ENCODE measurements at regions not wholly inside any gene's neighbourhood (a gene's known extent, or its start where the extent isn't known, plus 50 kb on each side); places are given as distances from the start of the nearest gene placed in this dataset.

DNA sequence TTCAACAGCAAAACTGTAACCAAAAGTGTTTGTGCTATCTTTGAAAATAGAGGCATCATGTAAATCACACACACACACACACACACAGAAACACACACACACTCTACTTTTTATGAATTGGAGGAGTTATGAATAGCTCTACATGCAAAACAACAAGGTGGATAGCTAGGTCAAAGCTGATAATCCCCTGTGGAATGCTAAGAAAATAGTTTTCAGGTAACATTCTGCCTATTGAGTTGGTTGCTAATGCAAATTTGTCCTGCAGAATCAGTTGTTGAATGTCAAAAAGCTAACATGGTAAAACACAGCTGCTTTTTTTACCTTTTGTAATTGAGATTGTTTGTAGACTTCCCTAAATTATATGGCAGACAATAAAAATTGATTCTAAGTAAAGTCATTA lies 1658.4 kb upstream of the RAG2 start:
- Mint-ChIP-seq H3K27me3 (no peaks in the 10 kb centered on the region), H3K9me3 (peaks cover 13% of the 10 kb centered on the region), H3K36me3 (ENCODE audit: low read depth) (no peaks in the 10 kb centered on the region), H3K4me3 (no peak overlapping the region), H3K27ac (no peak overlapping the region), H3K4me1 (ENCODE audit: low read depth) (no peaks in the 10 kb centered on the region)
- no peak for DNase-seq

DNA sequence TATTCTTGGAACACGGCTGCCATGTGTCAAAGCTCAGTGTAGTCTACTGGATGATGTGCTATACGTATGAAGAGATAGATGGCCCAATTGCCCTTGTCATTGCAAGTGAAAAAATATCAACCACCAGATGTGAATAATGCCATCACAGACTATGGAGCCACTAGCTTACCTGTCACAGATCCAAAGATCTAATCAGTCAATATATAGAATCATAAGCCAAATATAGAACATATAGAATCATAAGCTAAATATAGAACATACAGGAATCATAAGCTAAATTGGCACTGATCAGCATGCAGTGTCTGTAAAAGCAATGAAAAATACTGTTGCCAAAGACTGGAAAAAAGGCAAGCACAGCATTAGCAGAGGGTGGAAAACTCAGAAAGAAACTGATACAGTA lies 1656.9 kb upstream of the RAG2 start:
- Mint-ChIP-seq H3K27me3 (no peaks in the 10 kb centered on the region), H3K4me3 (no peak overlapping the region), H3K9me3 (peaks cover 13% of the 10 kb centered on the region), H3K4me1 (ENCODE audit: low read depth) (no peaks in the 10 kb centered on the region), H3K27ac (no peak overlapping the region), H3K36me3 (ENCODE audit: low read depth) (no peaks in the 10 kb centered on the region)
- DNase-seq: no peak

DNA sequence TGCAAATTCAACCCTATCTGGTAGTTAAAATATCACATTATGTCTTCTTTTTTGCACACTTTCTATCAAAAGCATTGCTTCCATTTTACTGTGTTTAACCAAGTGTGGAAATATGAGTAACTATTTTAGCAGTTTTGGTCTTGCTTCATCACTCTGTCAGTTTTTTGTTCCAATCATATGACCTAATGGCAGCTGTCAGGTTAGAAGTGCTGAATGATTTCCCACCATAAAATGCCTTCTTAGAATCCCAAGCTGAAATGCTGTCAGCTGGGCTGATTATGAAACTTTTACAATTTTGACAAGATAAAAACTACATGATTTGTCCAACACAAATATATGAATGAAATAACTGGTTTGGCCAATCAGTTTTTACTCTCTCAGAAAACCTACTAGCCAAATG lies 1654.6 kb upstream of the RAG2 start:
- no peak overlapping the region for H3K27ac Mint-ChIP-seq
- peaks cover 15% of the 10 kb centered on the region for H3K9me3 Mint-ChIP-seq
- no peak for DNase-seq
- H3K4me3 Mint-ChIP-seq: no peak overlapping the region
- H3K4me1 Mint-ChIP-seq (ENCODE audit: low read depth): no peaks in the 10 kb centered on the region
- H3K27me3 Mint-ChIP-seq: no peaks in the 10 kb centered on the region
- no peaks in the 10 kb centered on the region for H3K36me3 Mint-ChIP-seq (ENCODE audit: low read depth)

DNA sequence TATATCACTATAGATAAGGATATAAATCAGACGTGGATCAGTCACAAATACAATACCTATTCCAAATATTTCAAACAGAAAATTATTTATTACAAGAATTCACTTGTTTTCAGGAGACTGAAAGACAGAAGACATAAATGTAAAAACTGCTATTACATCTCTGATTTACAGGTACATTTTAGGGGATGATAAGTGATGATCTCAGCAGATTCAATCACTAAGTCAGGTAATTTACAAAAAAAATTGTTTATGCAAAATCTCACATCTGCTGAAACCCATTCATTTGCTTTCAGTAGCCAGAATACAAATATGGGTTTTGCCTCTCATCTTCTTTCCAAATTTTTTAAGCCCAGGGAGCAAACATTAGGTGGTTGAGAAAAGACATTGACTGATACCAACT lies 1648.4 kb upstream of the RAG2 start:
- no peaks in the 10 kb centered on the region for H3K27me3 Mint-ChIP-seq
- DNase-seq: no peak
- no peak overlapping the region for H3K4me3 Mint-ChIP-seq
- no peak overlapping the region for H3K27ac Mint-ChIP-seq
- H3K4me1 Mint-ChIP-seq (ENCODE audit: low read depth): no peaks in the 10 kb centered on the region
- no peaks in the 10 kb centered on the region for H3K36me3 Mint-ChIP-seq (ENCODE audit: low read depth)
- peaks cover 19% of the 10 kb centered on the region for H3K9me3 Mint-ChIP-seq

DNA sequence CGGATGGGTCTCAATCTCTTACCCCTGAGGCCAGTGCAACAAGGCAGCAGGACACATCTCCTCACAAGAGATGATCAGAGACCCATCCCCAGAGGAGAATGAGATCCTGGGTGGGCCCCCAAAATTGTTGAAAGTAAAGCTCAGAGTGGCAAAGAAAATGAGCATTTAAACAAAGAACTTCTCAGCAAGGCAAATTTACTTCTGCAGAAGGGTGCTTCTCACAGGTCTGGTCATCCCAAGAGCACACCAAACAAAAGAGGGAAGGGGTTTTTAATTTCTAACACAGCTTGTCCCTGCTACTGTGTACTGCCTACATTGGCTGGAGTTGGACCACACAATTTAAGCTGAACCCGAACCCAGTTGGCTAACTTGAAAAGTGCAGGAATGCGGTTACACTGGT lies 1628.6 kb upstream of the RAG2 start:
- Mint-ChIP-seq H3K4me3 (no peak overlapping the region), H3K9me3 (peaks cover 45% of the 10 kb centered on the region), H3K4me1 (ENCODE audit: low read depth) (no peaks in the 10 kb centered on the region), H3K27ac (no peak overlapping the region), H3K27me3 (no peaks in the 10 kb centered on the region), H3K36me3 (ENCODE audit: low read depth) (no peaks in the 10 kb centered on the region)
- DNase-seq: no peak

DNA sequence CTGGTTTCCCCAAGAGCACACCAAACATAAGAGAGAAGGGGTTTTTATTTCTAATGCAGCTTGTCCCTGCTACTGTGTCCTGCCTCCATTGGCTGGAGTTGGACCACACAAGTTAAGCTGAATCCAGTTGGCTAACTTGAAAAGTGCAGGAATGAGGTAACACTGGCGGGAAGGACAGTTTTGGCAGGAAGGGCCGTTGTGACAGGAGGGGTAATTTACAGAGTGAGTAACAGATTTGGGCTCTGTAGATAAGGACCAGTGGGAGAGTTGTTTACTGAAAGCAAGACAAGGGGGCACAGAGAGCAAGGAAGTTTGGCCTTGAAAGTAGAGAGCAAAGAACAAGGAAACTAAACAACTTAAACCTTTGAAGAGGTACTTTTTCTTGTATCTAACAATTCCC lies 1623.3 kb upstream of the RAG2 start:
- Mint-ChIP-seq H3K9me3 (peaks cover 37% of the 10 kb centered on the region), H3K27ac (no peak overlapping the region), H3K4me1 (ENCODE audit: low read depth) (no peaks in the 10 kb centered on the region), H3K36me3 (ENCODE audit: low read depth) (no peaks in the 10 kb centered on the region), H3K27me3 (no peaks in the 10 kb centered on the region), H3K4me3 (no peak overlapping the region)
- DNase-seq: no peak

DNA sequence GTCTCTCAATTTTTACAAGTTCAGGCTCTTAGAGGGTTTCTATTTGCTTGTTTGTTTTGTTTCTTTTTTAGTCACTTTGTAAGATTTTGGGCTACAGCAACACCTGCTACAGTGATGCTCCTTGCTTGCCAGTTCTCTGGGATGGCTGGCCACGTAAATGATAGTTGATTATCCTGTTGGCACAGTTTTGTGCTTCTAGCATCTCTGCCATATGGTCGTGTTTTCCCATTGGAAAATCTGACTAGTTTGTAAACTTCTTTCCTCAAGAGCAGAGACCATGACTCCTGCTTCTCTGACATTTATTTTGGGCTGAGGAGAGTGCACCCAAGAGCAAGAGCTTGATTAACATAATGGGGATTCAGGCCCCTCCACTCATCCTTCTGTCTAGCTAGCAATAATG lies 1621.6 kb upstream of the RAG2 start:
- DNase-seq: no peak
- H3K27me3 Mint-ChIP-seq: no peaks in the 10 kb centered on the region
- no peaks in the 10 kb centered on the region for H3K36me3 Mint-ChIP-seq (ENCODE audit: low read depth)
- no peak overlapping the region for H3K27ac Mint-ChIP-seq
- no peak overlapping the region for H3K4me3 Mint-ChIP-seq
- no peaks in the 10 kb centered on the region for H3K4me1 Mint-ChIP-seq (ENCODE audit: low read depth)
- H3K9me3 Mint-ChIP-seq: peaks cover 32% of the 10 kb centered on the region

DNA sequence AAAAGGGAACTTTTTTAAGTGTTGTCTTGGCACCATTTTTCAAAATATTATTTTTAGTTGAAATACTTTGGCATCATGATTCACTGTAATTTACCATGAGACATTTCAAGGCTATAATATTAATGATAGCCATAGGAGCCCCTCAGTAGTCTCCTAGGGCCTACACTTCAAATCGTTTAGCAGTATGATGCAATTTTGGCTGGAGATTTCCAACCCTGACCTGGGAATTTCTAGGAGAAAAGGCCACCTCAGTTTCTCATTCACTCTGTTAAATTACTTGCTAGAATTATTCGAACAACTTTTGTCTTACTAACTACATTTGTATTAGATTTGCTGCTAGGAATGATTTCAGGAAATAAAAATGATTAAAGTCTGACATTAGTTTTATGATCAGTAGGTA lies 1610.9 kb upstream of the RAG2 start:
- Mint-ChIP-seq H3K4me3 (no peak overlapping the region), H3K9me3 (peaks cover 14% of the 10 kb centered on the region), H3K27ac (no peak overlapping the region), H3K36me3 (ENCODE audit: low read depth) (no peaks in the 10 kb centered on the region), H3K4me1 (ENCODE audit: low read depth) (no peaks in the 10 kb centered on the region), H3K27me3 (no peaks in the 10 kb centered on the region)
- no peak for DNase-seq

DNA sequence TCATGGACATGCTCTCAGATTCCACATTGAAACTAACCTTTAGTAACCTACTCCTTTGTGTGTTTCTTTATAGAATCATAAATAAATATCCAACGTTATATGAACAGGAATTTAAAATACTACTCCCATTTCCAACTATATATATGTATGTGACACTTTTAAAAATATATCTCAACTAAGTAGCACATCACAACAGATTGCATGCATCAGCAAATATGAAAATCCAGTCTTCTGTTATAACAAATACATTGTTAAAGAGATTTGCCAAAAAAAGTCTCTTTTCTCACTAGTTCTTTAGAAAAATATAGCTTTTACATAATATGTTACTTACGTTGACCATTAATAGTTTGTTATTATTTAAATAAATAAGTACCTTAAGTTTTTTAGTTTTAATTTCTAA lies 1608.6 kb upstream of the RAG2 start:
- Mint-ChIP-seq H3K9me3 (peaks cover 16% of the 10 kb centered on the region), H3K4me3 (no peak overlapping the region), H3K36me3 (ENCODE audit: low read depth) (no peaks in the 10 kb centered on the region), H3K27me3 (no peaks in the 10 kb centered on the region), H3K4me1 (ENCODE audit: low read depth) (no peaks in the 10 kb centered on the region), H3K27ac (no peak overlapping the region)
- DNase-seq: no peak

DNA sequence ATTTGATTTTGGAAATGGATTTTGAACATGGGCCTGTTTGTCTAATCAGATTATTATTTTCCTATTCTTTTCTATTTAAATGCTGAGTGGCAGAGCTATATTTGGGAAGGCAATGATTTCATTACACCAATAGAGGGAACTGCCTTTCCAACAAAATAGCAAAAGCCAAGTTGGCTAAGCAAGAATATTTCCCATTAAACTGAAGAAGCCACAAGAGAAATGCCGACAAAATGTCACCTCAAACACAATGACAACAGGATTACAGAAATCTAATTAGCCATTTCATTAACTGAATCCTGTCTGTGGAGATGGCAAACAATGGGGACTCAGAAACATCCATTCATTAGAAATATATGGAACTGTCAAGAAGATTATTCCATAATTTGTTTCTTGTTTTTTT lies 1593.1 kb upstream of the RAG2 start:
- Mint-ChIP-seq H3K36me3 (ENCODE audit: low read depth) (no peaks in the 10 kb centered on the region), H3K4me1 (ENCODE audit: low read depth) (no peaks in the 10 kb centered on the region), H3K27ac (no peak overlapping the region), H3K4me3 (no peak overlapping the region), H3K9me3 (peaks cover 2% of the 10 kb centered on the region), H3K27me3 (no peaks in the 10 kb centered on the region)
- DNase-seq: no peak

DNA sequence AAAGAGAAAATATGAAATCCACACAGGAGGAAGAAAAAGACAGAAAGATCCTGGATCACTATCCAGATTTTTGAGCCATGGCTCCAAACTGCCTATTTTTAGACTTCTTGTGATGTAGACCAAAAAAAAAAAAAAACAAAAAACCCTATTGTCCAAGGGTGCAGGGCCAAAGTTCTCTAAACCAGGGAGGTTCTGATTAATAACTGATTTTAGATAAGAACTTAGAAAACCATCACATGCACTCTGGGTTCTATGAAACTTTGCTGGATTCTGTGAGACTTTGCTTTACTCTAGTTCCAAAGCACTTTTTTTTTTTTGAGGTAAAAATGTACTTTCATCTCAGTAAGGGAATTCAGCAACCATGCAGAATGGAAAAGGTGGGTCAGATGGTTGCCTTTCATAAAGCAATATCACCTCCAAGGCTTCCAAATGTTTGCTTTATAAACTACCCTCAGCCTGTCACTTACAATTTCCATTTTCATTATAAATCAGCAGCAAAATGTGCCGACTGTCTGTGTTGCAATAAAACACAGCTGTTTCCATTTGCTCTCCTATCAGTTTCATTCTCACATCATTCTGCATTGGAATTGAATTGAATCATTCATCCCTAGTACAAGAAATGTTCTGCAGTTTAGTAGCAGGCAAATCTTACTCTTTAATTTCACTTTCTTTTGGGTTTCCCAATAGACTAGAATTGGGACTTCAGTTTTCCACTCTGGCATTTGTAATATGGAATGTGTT lies 1584.3 kb upstream of the RAG2 start:
- Mint-ChIP-seq H3K4me1 (ENCODE audit: low read depth) (no peaks in the 10 kb centered on the region), H3K27ac (no peak overlapping the region), H3K27me3 (no peaks in the 10 kb centered on the region), H3K9me3 (peaks cover 25% of the 10 kb centered on the region), H3K36me3 (ENCODE audit: low read depth) (no peaks in the 10 kb centered on the region), H3K4me3 (no peak overlapping the region)
- DNase-seq: no peak

DNA sequence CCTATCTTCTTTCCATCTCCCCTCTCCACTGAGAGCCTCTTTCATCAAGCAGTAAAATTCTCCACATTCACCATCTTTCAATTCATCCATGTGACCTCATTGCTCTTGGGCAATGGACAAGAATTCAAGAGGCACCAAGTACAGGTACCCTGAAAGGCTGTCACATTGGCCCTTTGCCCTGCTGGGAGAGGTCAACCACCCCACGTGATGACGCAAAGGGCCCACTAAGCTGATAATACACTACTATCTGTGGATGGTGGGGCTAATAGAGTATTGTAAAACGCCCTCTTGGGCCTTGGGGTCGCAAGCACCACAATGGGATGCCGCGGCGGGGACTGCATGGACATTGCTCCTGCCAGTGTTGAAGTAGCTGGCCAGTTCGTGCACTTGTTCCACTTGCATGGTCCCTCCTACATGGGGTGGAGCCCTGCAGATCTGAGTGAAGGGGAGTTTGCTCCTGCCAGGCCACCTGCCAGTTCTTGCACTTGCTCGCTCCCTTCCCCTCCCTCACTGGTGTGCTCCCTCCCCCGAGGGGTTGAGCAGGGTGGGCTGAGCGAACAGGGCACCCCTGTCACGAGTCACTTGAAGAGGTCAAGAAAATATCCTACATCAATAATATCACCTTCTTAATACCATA lies 1578.8 kb upstream of the RAG2 start:
- Mint-ChIP-seq H3K36me3 (ENCODE audit: low read depth) (no peaks in the 10 kb centered on the region), H3K4me3 (no peak overlapping the region), H3K9me3 (peaks cover 22% of the 10 kb centered on the region), H3K4me1 (ENCODE audit: low read depth) (no peaks in the 10 kb centered on the region), H3K27ac (no peak overlapping the region), H3K27me3 (no peaks in the 10 kb centered on the region)
- no peak for DNase-seq

DNA sequence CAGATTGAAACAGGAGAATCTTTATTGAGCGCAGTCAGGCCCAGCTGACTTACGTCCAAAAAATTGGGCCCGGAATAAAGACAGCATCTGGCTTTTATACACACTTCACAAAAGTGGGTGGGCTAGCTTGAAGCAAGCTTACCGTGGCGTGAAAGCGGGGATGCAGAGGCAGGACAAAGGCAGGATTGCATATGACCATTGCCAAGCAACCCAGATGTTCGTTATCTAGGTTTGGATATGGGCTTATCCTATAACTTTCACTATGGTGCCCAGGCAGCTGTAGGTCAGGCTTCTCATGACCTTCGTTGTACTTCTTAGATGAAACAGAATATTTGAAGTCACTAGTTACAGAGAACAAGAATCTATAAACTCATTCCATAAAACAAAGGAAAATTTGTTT lies 1575.6 kb upstream of the RAG2 start:
- no peak for DNase-seq
- Mint-ChIP-seq H3K27me3 (no peaks in the 10 kb centered on the region), H3K4me1 (ENCODE audit: low read depth) (no peaks in the 10 kb centered on the region), H3K4me3 (no peak overlapping the region), H3K27ac (no peak overlapping the region), H3K9me3 (peaks cover 12% of the 10 kb centered on the region), H3K36me3 (ENCODE audit: low read depth) (no peaks in the 10 kb centered on the region)

DNA sequence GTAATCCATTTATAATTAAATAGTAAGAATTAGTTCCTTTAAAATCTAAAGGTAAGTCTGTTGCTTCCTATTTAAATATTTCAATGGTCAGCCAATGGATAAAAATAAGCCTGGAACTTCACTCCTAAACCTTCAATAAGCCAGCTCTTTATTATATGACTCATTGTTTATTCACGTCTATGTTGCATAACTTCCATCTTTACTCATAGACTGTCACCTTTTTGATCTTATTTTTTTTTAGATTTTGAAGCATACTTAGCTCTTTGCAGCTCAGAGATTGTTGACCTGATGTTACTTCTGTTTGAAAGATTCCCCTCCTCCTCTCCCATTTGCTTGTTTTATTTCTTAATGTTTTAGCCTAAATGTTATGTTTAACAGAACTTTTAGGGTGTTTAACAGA lies 1571.2 kb upstream of the RAG2 start:
- H3K36me3 Mint-ChIP-seq (ENCODE audit: low read depth): no peaks in the 10 kb centered on the region
- no peak overlapping the region for H3K27ac Mint-ChIP-seq
- no peak for DNase-seq

DNA sequence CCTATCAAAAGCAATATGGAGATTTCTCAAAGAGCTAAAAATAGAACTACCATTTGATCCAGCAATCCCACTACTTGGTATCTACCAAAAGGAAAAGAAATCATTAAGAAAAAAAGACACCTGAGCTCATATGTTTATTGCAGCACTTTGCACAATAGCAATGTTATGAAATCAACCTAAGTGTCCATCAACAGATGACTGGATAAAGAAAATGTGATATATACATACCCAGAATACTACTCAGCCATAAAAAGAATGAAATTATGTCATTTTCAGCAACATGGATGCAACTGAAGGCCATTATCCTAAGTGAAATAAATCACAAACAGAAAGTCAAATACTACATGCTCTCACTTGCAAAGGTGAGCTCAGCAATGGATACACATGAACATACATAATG lies 1565.5 kb upstream of the RAG2 start:
- DNase-seq: no peak
- no peaks in the 10 kb centered on the region for H3K27me3 Mint-ChIP-seq
- H3K4me3 Mint-ChIP-seq: no peak overlapping the region

More for the DNA sequence above, 1571.2 kb upstream of the RAG2 start:
- Mint-ChIP-seq H3K27me3 (no peaks in the 10 kb centered on the region), H3K9me3 (peaks cover 21% of the 10 kb centered on the region), H3K4me3 (no peak overlapping the region), H3K4me1 (ENCODE audit: low read depth) (no peaks in the 10 kb centered on the region)

More for the DNA sequence above, 1565.5 kb upstream of the RAG2 start:
- Mint-ChIP-seq H3K36me3 (ENCODE audit: low read depth) (no peaks in the 10 kb centered on the region), H3K4me1 (ENCODE audit: low read depth) (no peaks in the 10 kb centered on the region), H3K9me3 (peaks cover 25% of the 10 kb centered on the region), H3K27ac (no peak overlapping the region)

Data from activated T-cell treated with anti-CD3 and anti-CD28 coated beads, Interleukin-2, amount 50 U/mL, for 24 hours (primary cell).